ENCODE measurements at regions not wholly inside any gene's neighbourhood (a gene's known extent, or its start where the extent isn't known, plus 50 kb on each side); places are given as distances from the start of the nearest gene placed in this dataset.

GRCh38 chr9:28234894-28235277 is 661.6 kb upstream of the C9orf72 start:
- TF ChIP-seq, protein P1, sequence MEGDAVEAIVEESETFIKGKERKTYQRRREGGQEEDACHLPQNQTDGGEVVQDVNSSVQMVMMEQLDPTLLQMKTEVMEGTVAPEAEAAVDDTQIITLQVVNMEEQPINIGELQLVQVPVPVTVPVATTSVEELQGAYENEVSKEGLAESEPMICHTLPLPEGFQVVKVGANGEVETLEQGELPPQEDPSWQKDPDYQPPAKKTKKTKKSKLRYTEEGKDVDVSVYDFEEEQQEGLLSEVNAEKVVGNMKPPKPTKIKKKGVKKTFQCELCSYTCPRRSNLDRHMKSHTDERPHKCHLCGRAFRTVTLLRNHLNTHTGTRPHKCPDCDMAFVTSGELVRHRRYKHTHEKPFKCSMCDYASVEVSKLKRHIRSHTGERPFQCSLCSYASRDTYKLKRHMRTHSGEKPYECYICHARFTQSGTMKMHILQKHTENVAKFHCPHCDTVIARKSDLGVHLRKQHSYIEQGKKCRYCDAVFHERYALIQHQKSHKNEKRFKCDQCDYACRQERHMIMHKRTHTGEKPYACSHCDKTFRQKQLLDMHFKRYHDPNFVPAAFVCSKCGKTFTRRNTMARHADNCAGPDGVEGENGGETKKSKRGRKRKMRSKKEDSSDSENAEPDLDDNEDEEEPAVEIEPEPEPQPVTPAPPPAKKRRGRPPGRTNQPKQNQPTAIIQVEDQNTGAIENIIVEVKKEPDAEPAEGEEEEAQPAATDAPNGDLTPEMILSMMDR (IDR thresholded peaks at IDR 0.05), result no peak
- TF ChIP-seq POLR2A (IDR thresholded peaks at IDR 0.05) (no peak), EP300 (IDR thresholded peaks at IDR 0.05) (no peak)

Data from ovary (tissue), 3 donors.